ENCODE measurements at regions not wholly inside any gene's neighbourhood (a gene's known extent, or its start where the extent isn't known, plus 50 kb on each side); places are given as distances from the start of the nearest gene placed in this dataset.

DNA sequence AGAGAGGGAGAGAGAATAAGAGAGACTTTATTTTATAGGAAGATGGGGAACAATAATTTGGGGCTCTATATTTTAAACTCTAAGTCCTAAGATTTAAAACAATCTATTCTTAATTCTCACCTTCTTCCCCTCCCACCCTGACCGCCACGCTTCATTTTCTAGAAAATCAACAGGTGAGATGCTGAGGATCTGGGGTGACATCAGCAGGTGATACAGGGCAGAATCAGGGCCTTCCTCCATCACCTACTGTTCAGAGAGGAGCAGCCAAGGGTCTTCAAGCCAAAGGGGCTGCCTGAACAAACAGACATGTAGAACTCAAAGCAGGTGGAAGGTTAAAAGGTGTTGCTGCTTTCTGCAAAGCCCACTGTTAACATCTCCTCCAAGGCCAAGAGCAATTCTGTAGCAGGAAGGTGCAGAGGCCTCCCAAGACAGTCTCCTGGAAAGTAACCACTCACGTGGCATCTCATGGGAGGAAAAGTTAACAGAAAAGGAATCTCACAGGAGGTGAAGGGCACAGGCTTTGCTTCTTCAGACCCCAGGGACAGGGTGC lies 183.6 kb upstream of the TLE3 start:
- Histone ChIP-seq H3K27ac (no peak overlapping the region), H3K36me3 (no peaks in the 10 kb centered on the region), H3K9me3 (no peaks in the 10 kb centered on the region), H3K27me3 (replicated peaks; ENCODE audit: insufficient read depth) (no peaks in the 10 kb centered on the region), H3K4me1 (ENCODE audit: control insufficient read depth in 1 of 2, low read depth in 2 of 2) (peaks cover 0 to 8% of the 10 kb centered on the region in 2 donors), H3K4me3 (no peak overlapping the region)
- ATAC-seq (ENCODE audit: insufficient number of reproducible peaks, low FRiP score, low read depth) (no peak), DNase-seq (ENCODE audit: low spot score) (no peak)
- TF ChIP-seq, protein P1, sequence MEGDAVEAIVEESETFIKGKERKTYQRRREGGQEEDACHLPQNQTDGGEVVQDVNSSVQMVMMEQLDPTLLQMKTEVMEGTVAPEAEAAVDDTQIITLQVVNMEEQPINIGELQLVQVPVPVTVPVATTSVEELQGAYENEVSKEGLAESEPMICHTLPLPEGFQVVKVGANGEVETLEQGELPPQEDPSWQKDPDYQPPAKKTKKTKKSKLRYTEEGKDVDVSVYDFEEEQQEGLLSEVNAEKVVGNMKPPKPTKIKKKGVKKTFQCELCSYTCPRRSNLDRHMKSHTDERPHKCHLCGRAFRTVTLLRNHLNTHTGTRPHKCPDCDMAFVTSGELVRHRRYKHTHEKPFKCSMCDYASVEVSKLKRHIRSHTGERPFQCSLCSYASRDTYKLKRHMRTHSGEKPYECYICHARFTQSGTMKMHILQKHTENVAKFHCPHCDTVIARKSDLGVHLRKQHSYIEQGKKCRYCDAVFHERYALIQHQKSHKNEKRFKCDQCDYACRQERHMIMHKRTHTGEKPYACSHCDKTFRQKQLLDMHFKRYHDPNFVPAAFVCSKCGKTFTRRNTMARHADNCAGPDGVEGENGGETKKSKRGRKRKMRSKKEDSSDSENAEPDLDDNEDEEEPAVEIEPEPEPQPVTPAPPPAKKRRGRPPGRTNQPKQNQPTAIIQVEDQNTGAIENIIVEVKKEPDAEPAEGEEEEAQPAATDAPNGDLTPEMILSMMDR (IDR thresholded peaks at IDR 0.05), result no peak

DNA sequence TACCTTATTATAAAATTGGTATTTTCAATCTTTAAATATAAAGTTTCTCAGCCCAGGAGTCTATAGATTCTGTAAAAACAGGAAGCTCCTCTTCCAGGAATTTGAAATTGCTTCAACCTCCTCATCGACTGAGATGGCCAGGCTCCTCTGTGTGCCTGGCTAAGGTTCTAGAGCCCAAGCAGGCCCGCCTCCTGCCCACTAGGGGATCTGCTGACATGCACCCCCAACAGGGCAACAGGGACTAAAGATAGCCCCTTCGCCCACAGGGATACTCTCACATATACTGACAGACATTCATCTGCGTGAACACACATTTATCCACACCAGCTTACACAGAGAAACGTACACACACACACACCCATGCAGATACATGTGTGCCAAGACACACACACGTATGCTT lies 183.1 kb upstream of the TLE3 start:
- Histone ChIP-seq H3K27ac (no peak overlapping the region), H3K27me3 (replicated peaks; ENCODE audit: insufficient read depth) (no peaks in the 10 kb centered on the region), H3K9me3 (no peaks in the 10 kb centered on the region), H3K36me3 (no peaks in the 10 kb centered on the region), H3K4me3 (no peak overlapping the region), H3K4me1 (ENCODE audit: control insufficient read depth in 1 of 2, low read depth in 2 of 2) (peaks cover 0 to 8% of the 10 kb centered on the region in 2 donors)
- ATAC-seq (ENCODE audit: insufficient number of reproducible peaks, low FRiP score, low read depth) (no peak), DNase-seq (ENCODE audit: low spot score) (no peak)
- TF ChIP-seq, protein P1 (IDR thresholded peaks at IDR 0.05), result no peak

DNA sequence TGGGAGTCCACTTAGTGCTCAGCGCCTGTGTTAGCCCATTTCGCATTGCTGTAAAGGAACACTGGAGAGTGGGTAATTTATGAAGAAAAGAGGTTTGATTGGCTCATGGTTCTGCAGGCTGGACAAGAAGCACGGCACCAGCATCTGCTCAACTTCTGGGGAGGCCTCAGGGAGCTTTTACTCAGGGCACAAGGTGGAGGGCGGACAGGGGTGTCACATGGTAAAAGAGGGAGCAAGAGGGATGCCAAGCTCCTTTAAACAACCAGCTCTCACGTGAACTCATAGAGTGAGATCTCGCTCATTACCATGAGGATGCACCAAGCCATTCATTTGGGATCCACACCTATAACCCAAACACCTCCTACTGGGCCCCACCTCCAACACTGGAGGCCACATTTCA lies 181.4 kb upstream of the TLE3 start:
- Histone ChIP-seq H3K36me3 (no peaks in the 10 kb centered on the region), H3K27ac (no peak overlapping the region), H3K4me3 (no peak overlapping the region), H3K9me3 (no peaks in the 10 kb centered on the region), H3K4me1 (ENCODE audit: control insufficient read depth in 1 of 2, low read depth in 2 of 2) (peaks cover 0 to 8% of the 10 kb centered on the region in 2 donors), H3K27me3 (replicated peaks; ENCODE audit: insufficient read depth) (no peaks in the 10 kb centered on the region)
- no peak for DNase-seq (ENCODE audit: low spot score)
- no peak for ATAC-seq (ENCODE audit: insufficient number of reproducible peaks, low FRiP score, low read depth)
- TF ChIP-seq, protein P1 (IDR thresholded peaks at IDR 0.05), result no peak

DNA sequence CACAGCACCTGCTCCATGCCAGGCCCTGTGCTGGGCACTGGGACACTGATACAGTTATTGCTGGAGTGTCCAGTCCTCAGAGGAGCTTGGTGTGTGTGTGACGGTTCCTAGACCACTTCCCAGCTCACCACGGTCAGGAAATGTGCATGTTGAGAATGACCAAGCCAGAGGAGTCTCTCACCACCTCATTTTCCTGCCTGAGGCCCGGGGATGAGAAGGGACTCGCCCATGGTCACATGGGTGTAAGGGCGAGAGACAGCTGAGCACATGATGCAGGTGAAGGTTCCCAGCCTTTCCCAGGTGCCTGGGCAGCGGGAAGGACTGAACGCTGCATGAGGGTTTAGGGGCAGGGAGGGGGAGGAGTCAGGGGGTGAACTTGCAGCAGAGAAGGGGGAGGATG lies 180.9 kb upstream of the TLE3 start:
- Histone ChIP-seq H3K27me3 (replicated peaks; ENCODE audit: insufficient read depth) (no peaks in the 10 kb centered on the region), H3K4me3 (no peak overlapping the region), H3K9me3 (no peaks in the 10 kb centered on the region), H3K27ac (no peak overlapping the region), H3K36me3 (no peaks in the 10 kb centered on the region), H3K4me1 (ENCODE audit: control insufficient read depth in 1 of 2, low read depth in 2 of 2) (peaks cover 0 to 8% of the 10 kb centered on the region in 2 donors)
- ATAC-seq (ENCODE audit: insufficient number of reproducible peaks, low FRiP score, low read depth) (no peak), DNase-seq (ENCODE audit: low spot score) (no peak)
- TF ChIP-seq, protein P1 (IDR thresholded peaks at IDR 0.05), result no peak

DNA sequence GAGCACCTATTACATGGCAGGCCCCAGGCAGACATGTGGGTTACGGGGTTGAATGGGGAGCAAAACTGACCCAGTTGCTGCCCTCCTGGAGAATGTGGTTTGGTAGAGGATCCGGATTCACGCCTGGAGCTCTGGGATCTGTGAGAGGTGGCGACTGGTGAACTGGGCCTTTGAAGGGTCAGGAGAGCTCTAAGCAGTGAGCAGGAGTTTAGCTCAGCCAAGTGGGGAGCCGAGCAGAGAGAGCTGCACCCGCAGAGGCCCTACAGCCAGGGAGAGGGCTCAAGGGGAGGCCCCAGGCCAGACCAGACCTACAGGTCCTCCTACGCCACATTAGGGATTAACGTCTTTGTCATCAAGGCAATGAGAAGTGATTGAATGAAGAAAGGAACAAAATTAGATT lies 179.8 kb upstream of the TLE3 start:
- no peak overlapping the region for H3K4me3 ChIP-seq
- no peak for DNase-seq (ENCODE audit: low spot score)
- no peaks in the 10 kb centered on the region for H3K36me3 ChIP-seq
- peaks cover 0 to 8% of the 10 kb centered on the region in 2 donors for H3K4me1 ChIP-seq (ENCODE audit: control insufficient read depth in 1 of 2, low read depth in 2 of 2)
- ATAC-seq (ENCODE audit: insufficient number of reproducible peaks, low FRiP score, low read depth), result no peak
- TF ChIP-seq, protein P1 (IDR thresholded peaks at IDR 0.05), result no peak
- H3K9me3 ChIP-seq, result no peaks in the 10 kb centered on the region
- no peak overlapping the region for H3K27ac ChIP-seq
- H3K27me3 ChIP-seq (replicated peaks; ENCODE audit: insufficient read depth), result no peaks in the 10 kb centered on the region
